OCI-LY3 (cell line): ENCODE measurements at regions not wholly inside any gene's neighbourhood (a gene's known extent, or its start where the extent isn't known, plus 50 kb on each side); places are given as distances from the start of the nearest gene placed in this dataset.

ENCODE experiments used
- CTCF ChIP-seq: fragments of 200-600, 300-600 bp; sonication (generic); IDR thresholded peaks from 2 replicates; pipeline ENCODE4 v1.5.1; 2014; ENCODE audit warnings: antibody characterized with exemption, low read length, low read depth
- EZH2phosphoT487 ChIP-seq: fragments of 200-600 bp; shearing (Covaris generic); IDR thresholded peaks from 2 replicates; pipeline ENCODE4 v1.6.1; 2018; ENCODE audit warnings: antibody characterized with exemption, mixed run types, low read depth

GRCh38 chr3:150098621-150099020 is 127.9 kb upstream of the PFN2 start:
- TF ChIP-seq CTCF (no peak), EZH2phosphoT487 (no peak)
